Stimulated activated CD4-positive, alpha-beta T cell treated with anti-CD3 and anti-CD28 coated beads, Interleukin-2, amount 100 ng/mL, for 24 hours (primary cell): ENCODE measurements at regions not wholly inside any gene's neighbourhood (a gene's known extent, or its start where the extent isn't known, plus 50 kb on each side); places are given as distances from the start of the nearest gene placed in this dataset.
"Not testable (repeated sequence)": the region's sequence is repeated elsewhere in the genome, so short reads cannot be mapped to it uniquely, and the experiment has no call there.

ENCODE experiments used
- DNase-seq, 2 donors: peaks; one replicate each; pipeline ENCODE4 v3.0.0-alpha.2; 2020

GRCh38 chr2:90238505-90239230, 1547.2 kb downstream of the RPIA start:
- not testable (repeated sequence) for DNase-seq

GRCh38 chr2:90239769-90240168, 1548.3 kb downstream of the RPIA start:
- not testable (repeated sequence) for DNase-seq

GRCh38 chr2:90244902-90245765, 1553.7 kb downstream of the RPIA start:
- DNase-seq: not testable (repeated sequence)

- DNase-seq: not testable (repeated sequence)
Measured at GRCh38 chr2:90248400-90248799, 1556.9 kb downstream of the RPIA start.

GRCh38 chr2:90250350-90250749, 1558.9 kb downstream of the RPIA start:
- DNase-seq: not testable (repeated sequence)

GRCh38 chr2:90251576-90251975, 1560.1 kb downstream of the RPIA start:
- not testable (repeated sequence) for DNase-seq

GRCh38 chr2:90253306-90253705, 1561.8 kb downstream of the RPIA start:
- not testable (repeated sequence) for DNase-seq

GRCh38 chr2:90266888-90267287, 1575.4 kb downstream of the RPIA start:
- DNase-seq: not testable (repeated sequence)

GRCh38 chr2:90287751-90288150, 1596.3 kb downstream of the RPIA start:
- DNase-seq: not testable (repeated sequence)

- DNase-seq: not testable (repeated sequence)
Measured at GRCh38 chr2:90288396-90288795, 1596.9 kb downstream of the RPIA start.

GRCh38 chr2:90289291-90289980, 1598.0 kb downstream of the RPIA start:
- DNase-seq: not testable (repeated sequence)

- not testable (repeated sequence) for DNase-seq
Measured at GRCh38 chr2:90290701-90291100, 1599.2 kb downstream of the RPIA start.

- not testable (repeated sequence) for DNase-seq
Measured at GRCh38 chr2:90291168-90291883, 1599.9 kb downstream of the RPIA start.

- DNase-seq: not testable (repeated sequence)
Measured at GRCh38 chr2:90291934-90292333, 1600.5 kb downstream of the RPIA start.

GRCh38 chr2:90292451-90292850, 1601.0 kb downstream of the RPIA start:
- not testable (repeated sequence) for DNase-seq

- not testable (repeated sequence) for DNase-seq
Measured at GRCh38 chr2:90293224-90293623, 1601.8 kb downstream of the RPIA start.

- DNase-seq: not testable (repeated sequence)
Measured at GRCh38 chr2:90293806-90294205, 1602.3 kb downstream of the RPIA start.

- DNase-seq: not testable (repeated sequence)
Measured at GRCh38 chr2:90295036-90295750, 1603.7 kb downstream of the RPIA start.

GRCh38 chr2:90296484-90296777, 1605.0 kb downstream of the RPIA start:
- not testable (repeated sequence) for DNase-seq

GRCh38 chr2:90297701-90298100, 1606.2 kb downstream of the RPIA start:
- DNase-seq: not testable (repeated sequence)

GRCh38 chr2:90298126-90298755, 1606.8 kb downstream of the RPIA start:
- DNase-seq: not testable (repeated sequence)
